Endothelial cell (in vitro differentiated cells): ENCODE measurements at regions not wholly inside any gene's neighbourhood (a gene's known extent, or its start where the extent isn't known, plus 50 kb on each side); places are given as distances from the start of the nearest gene placed in this dataset.

Experiments
- DNase-seq: peaks from one replicate; pipeline ENCODE4 v3.0.0; 2021; ENCODE audit warnings: low spot score
- H3K27ac Mint-ChIP-seq: one replicate; pipeline ENCODE4 v1.8.0; 2021; ENCODE audit warnings: mixed read lengths, inconsistent platforms; ENCODE audit not compliant: unreplicated experiment
- H3K27me3 Mint-ChIP-seq: one replicate; pipeline ENCODE4 v1.8.0; 2021; ENCODE audit warnings: mild to moderate bottlenecking, moderate library complexity, mixed read lengths, inconsistent platforms; ENCODE audit not compliant: unreplicated experiment
- H3K36me3 Mint-ChIP-seq: one replicate; pipeline ENCODE4 v1.8.0; 2021; ENCODE audit warnings: mild to moderate bottlenecking, low read depth, mixed read lengths, inconsistent platforms; ENCODE audit not compliant: unreplicated experiment
- H3K4me1 Mint-ChIP-seq: one replicate; pipeline ENCODE4 v1.8.0; 2021; ENCODE audit warnings: mild to moderate bottlenecking, mixed read lengths, inconsistent platforms; ENCODE audit not compliant: unreplicated experiment
- H3K4me3 Mint-ChIP-seq: one replicate; pipeline ENCODE4 v1.8.0; 2021; ENCODE audit warnings: mild to moderate bottlenecking, mixed read lengths, inconsistent platforms; ENCODE audit not compliant: unreplicated experiment
- H3K9me3 Mint-ChIP-seq: one replicate; pipeline ENCODE4 v1.8.0; 2021; ENCODE audit warnings: mixed read lengths, inconsistent platforms; ENCODE audit not compliant: unreplicated experiment
- CTCF ChIP-seq: fragments of 200-600 bp; sonication (generic); IDR thresholded peaks from one replicate; pipeline ENCODE4 v1.5.0; 2021; ENCODE audit warnings: antibody characterized with exemption; ENCODE audit not compliant: unreplicated experiment

DNA sequence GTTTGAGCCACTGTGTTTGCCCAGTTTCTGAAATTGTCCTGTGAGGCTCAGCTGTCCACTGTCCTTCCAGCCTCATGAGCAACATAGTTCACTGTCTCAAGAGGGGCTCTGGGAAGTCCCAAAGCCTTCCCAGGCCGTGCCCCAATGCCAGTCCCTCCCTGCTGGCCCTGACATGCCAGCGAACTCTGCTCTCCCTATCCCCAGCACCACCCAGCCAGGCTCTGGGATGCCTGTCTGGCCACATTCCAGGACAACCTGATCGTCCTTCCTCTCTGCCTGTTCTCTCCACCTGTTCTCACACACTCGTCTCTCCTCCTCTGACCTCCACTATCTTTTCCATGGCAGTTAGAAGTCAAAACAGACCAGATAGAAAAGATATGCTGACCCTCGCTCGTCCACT is 278.0 kb upstream of the ID2 start:
- Mint-ChIP-seq H3K4me1 (peaks cover 2% of the 10 kb centered on the region), H3K27ac (no peak overlapping the region), H3K36me3 (no peaks in the 10 kb centered on the region), H3K4me3 (no peak overlapping the region), H3K9me3 (no peaks in the 10 kb centered on the region), H3K27me3 (no peaks in the 10 kb centered on the region)
- no peak for DNase-seq
- TF ChIP-seq CTCF: no peak

DNA sequence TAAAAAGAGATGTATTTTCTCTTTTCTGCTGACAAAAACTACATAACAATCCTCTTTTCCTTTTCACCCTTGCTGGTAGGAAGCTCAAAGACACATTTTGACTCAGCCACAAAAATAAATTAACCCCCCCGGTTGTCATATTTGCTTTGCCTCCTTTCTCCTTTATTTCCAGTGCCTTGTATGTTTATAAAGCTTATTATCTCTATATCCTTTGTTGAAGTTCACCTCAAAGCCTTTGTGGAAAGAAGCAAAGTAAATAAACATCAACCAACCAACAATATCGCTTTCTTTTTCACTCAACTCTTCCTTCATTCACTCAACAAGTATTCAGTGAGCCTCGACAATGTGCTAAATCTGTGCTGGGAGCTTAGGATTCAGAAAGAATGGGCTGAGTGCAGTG is 276.5 kb upstream of the ID2 start:
- H3K27me3 Mint-ChIP-seq: peaks cover 2% of the 10 kb centered on the region
- DNase-seq: no peak
- no peak overlapping the region for H3K27ac Mint-ChIP-seq
- no peak for TF ChIP-seq CTCF
- H3K4me3 Mint-ChIP-seq: no peak overlapping the region
- H3K4me1 Mint-ChIP-seq: peaks cover 2% of the 10 kb centered on the region
- no peaks in the 10 kb centered on the region for H3K36me3 Mint-ChIP-seq
- H3K9me3 Mint-ChIP-seq: no peaks in the 10 kb centered on the region

- H3K4me1 Mint-ChIP-seq: peaks cover 2% of the 10 kb centered on the region
- no peak for DNase-seq
- peaks cover 3% of the 10 kb centered on the region for H3K27me3 Mint-ChIP-seq
- H3K36me3 Mint-ChIP-seq: no peaks in the 10 kb centered on the region
- no peaks in the 10 kb centered on the region for H3K9me3 Mint-ChIP-seq
- TF ChIP-seq CTCF: no peak
- H3K4me3 Mint-ChIP-seq: no peak overlapping the region
- no peak overlapping the region for H3K27ac Mint-ChIP-seq
Measured at GRCh38 chr2:8406271-8406670, 275.6 kb upstream of the ID2 start.

DNA sequence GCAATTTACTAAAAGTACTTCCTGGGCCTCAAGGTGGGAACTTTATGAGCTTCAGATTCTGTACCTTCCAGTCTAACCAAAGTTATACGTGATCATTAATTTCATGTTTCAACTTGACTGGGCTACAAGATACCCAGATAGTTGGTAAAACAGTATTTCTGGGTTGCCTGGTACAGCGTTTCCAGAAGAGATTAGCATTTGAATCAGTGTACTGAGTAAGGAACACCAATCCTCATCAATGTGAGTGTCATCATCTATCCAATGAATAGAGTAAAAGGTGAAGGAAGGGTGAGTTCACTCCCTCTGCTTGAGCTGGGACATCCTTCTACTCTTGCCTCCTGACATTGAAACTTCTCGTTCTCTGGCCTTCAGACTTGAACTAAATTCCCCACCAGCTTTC is 274.5 kb upstream of the ID2 start:
- H3K4me3 Mint-ChIP-seq: no peak overlapping the region
- H3K27me3 Mint-ChIP-seq: peaks cover 5% of the 10 kb centered on the region
- no peak overlapping the region for H3K27ac Mint-ChIP-seq
- no peaks in the 10 kb centered on the region for H3K36me3 Mint-ChIP-seq
- TF ChIP-seq CTCF: no peak
- H3K4me1 Mint-ChIP-seq: peaks cover 7% of the 10 kb centered on the region
- no peaks in the 10 kb centered on the region for H3K9me3 Mint-ChIP-seq
- no peak for DNase-seq

DNA sequence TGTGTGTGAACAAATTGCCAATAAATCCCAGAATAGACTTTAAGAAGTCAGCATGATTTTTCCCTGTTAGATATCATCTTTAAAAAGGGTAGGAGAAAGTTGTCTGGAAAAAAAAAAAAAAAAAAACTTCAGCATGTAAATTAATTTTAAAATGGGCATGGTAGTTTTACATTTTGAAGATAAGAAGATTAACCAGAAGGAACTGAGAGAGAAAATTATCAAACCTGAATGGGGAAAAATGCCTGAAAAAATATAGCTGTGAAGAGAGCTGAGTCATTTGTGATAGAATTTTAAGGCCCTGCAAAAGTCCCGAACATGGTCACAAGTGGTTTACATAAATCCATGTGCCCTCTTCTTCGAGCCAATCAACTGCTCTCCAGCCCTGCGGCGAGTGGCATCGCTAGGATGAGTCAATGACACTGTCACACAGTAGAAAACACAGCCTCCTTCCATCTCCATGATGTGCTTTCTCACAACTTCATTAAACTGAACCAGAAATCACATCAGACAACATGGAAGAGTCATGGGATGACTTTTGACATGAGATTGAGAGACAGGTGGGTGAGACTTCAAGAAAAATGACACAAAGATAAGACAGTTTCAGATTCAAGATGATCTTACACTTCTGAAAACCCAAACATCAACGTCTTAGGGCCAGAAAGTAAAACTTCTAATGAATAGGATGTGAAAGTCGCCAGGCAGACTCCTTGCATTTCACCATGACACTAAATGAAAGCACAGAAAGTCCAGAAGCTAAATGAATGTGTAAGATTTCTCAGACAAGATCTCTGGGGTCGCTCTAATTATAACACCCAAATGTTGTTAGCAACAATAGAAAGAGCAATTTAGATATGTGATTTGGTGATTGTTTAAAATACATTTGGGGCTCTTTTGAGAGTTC is 273.0 kb upstream of the ID2 start:
- Mint-ChIP-seq H3K4me3 (no peak overlapping the region), H3K4me1 (peaks cover 13% of the 10 kb centered on the region), H3K27me3 (peaks cover 5% of the 10 kb centered on the region), H3K27ac (no peak overlapping the region), H3K36me3 (no peaks in the 10 kb centered on the region), H3K9me3 (no peaks in the 10 kb centered on the region)
- DNase-seq: no peak
- TF ChIP-seq CTCF: no peak
